ENCODE measurements at regions not wholly inside any gene's neighbourhood (a gene's known extent, or its start where the extent isn't known, plus 50 kb on each side); places are given as distances from the start of the nearest gene placed in this dataset.

GRCh38 chr15:81856634-81857026, 189.2 kb downstream of the MEX3B start:
- H2AFZ ChIP-seq (ENCODE audit: low read depth) = no peak overlapping the region
- no peak overlapping the region for H3K4me3 ChIP-seq (ENCODE audit: low read depth in 2 of 2, low read length in 1 of 2)
- ChIA-PET CTCF (no interaction called here), POLR2A (no interaction called here)
- H3K9me3 ChIP-seq = no peaks in the 10 kb centered on the region
- H3K9me2 ChIP-seq = no peaks in the 10 kb centered on the region
- no peaks in the 10 kb centered on the region for H3K79me2 ChIP-seq (ENCODE audit: insufficient read depth)
- DNase-seq = no peak
- TF ChIP-seq TCF12 (IDR thresholded peaks at IDR 0.05) = no peak
- TF ChIP-seq CTCF (IDR thresholded peaks at IDR 0.05) = no peak
- no peak for TF ChIP-seq IRF3 (IDR thresholded peaks at IDR 0.05; ENCODE audit: low read depth, low read length)
- TF ChIP-seq NFIC (IDR thresholded peaks at IDR 0.05; ENCODE audit: borderline replicate concordance) = no peak
- no peak for TF ChIP-seq EZH2phosphoT487 (IDR thresholded peaks at IDR 0.05; ENCODE audit: borderline replicate concordance, low read depth)
- no peak for TF ChIP-seq FOSL2 (IDR thresholded peaks at IDR 0.05; ENCODE audit: borderline replicate concordance, low read depth)
- TF ChIP-seq RAD21 (IDR thresholded peaks at IDR 0.05; ENCODE audit: low read length) = no peak
- no peak for TF ChIP-seq NRF1 (IDR thresholded peaks at IDR 0.05; ENCODE audit: low read depth, low read length)
- TF ChIP-seq GATA2 (CRISPR knock-in tag; IDR thresholded peaks at IDR 0.05) = no peak
- no peak for TF ChIP-seq CHD2 (IDR thresholded peaks at IDR 0.05; ENCODE audit: low read length, partially characterized antibody)
- TF ChIP-seq REST (IDR thresholded peaks at IDR 0.05; ENCODE audit: low read depth, low read length) = no peak
- no peak for TF ChIP-seq SMC3 (IDR thresholded peaks at IDR 0.05; ENCODE audit: low read depth, low read length)
- TF ChIP-seq USF1 (IDR thresholded peaks at IDR 0.05; ENCODE audit: borderline replicate concordance, low read depth) = no peak
- no peak for TF ChIP-seq ELF1 (IDR thresholded peaks at IDR 0.05)
- TF ChIP-seq TAF1 (IDR thresholded peaks at IDR 0.05; ENCODE audit: borderline replicate concordance, low read depth, low read length) = no peak
- TF ChIP-seq RXRA (IDR thresholded peaks at IDR 0.05; ENCODE audit: borderline replicate concordance, low read depth) = no peak
- H3K4me2 ChIP-seq = no peak overlapping the region
- no peak overlapping the region for H3K27ac ChIP-seq (ENCODE audit: low read depth in 2 of 2, low read length in 1 of 2)
- no peaks in the 10 kb centered on the region for H3F3A ChIP-seq (replicated peaks; ENCODE audit: insufficient read depth)
- no peaks in the 10 kb centered on the region for H4K20me1 ChIP-seq (ENCODE audit: insufficient read depth)
- no peaks in the 10 kb centered on the region for H3K36me3 ChIP-seq (replicated peaks in 1 of 2; ENCODE audit: control insufficient read depth in 1 of 2, insufficient read depth in 2 of 2, low read length in 1 of 2)
- no peak overlapping the region for H3K9ac ChIP-seq
- H3K27me3 ChIP-seq (ENCODE audit: insufficient read depth) = no peaks in the 10 kb centered on the region
- H3K4me1 ChIP-seq (ENCODE audit: control insufficient read depth in 1 of 2, insufficient read depth in 2 of 2, low read depth in 1 of 2, low read length in 1 of 2) = no peaks in the 10 kb centered on the region
